Cardiac fibroblast (primary cell): ENCODE measurements at regions not wholly inside any gene's neighbourhood (a gene's known extent, or its start where the extent isn't known, plus 50 kb on each side); places are given as distances from the start of the nearest gene placed in this dataset.

ENCODE experiments used
- DNase-seq, 2 donors: peaks; one replicate each; pipeline versions ENCODE4 v3.0.0 to v3.0.0-alpha.2; 2010; ENCODE audit warnings: low read depth in 2 of 2
- H3K4me3 ChIP-seq, 2 donors: replicated peaks in 1 of 2; 1 replicate in 1 of 2; 2 replicates in 1 of 2; pipeline ENCODE4 v1.5.1; 2011; ENCODE audit warnings: low read depth in 2 of 2, low read length in 2 of 2, mild to moderate bottlenecking in 2 of 2, moderate library complexity in 1 of 2
- TF ChIP-seq, protein P1 (sequence below): IDR thresholded peaks from one replicate; pipeline ENCODE4 v1.5.1; 2011; ENCODE audit warnings: low read depth, mild to moderate bottlenecking, low read length, inconsistent platforms

DNA sequence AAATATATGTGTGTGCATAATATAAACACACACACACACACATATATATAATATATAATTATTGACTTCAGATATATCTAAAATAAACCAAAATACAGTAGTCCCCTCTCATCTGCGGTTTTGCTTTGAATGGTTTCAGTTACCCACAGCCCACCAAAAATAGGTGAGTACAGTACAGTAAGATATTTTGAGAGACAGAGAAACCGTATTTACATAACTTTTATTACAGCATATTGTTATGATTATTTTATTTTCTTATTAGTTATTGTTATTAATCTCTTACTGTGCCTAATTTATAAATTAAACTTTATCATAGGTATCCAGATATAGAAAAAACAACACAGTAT, 564.2 kb downstream of the ACTL7B start:
- TF ChIP-seq, protein P1, sequence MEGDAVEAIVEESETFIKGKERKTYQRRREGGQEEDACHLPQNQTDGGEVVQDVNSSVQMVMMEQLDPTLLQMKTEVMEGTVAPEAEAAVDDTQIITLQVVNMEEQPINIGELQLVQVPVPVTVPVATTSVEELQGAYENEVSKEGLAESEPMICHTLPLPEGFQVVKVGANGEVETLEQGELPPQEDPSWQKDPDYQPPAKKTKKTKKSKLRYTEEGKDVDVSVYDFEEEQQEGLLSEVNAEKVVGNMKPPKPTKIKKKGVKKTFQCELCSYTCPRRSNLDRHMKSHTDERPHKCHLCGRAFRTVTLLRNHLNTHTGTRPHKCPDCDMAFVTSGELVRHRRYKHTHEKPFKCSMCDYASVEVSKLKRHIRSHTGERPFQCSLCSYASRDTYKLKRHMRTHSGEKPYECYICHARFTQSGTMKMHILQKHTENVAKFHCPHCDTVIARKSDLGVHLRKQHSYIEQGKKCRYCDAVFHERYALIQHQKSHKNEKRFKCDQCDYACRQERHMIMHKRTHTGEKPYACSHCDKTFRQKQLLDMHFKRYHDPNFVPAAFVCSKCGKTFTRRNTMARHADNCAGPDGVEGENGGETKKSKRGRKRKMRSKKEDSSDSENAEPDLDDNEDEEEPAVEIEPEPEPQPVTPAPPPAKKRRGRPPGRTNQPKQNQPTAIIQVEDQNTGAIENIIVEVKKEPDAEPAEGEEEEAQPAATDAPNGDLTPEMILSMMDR, result no peak
- no peak for DNase-seq
- no peak overlapping the region for H3K4me3 ChIP-seq

DNA sequence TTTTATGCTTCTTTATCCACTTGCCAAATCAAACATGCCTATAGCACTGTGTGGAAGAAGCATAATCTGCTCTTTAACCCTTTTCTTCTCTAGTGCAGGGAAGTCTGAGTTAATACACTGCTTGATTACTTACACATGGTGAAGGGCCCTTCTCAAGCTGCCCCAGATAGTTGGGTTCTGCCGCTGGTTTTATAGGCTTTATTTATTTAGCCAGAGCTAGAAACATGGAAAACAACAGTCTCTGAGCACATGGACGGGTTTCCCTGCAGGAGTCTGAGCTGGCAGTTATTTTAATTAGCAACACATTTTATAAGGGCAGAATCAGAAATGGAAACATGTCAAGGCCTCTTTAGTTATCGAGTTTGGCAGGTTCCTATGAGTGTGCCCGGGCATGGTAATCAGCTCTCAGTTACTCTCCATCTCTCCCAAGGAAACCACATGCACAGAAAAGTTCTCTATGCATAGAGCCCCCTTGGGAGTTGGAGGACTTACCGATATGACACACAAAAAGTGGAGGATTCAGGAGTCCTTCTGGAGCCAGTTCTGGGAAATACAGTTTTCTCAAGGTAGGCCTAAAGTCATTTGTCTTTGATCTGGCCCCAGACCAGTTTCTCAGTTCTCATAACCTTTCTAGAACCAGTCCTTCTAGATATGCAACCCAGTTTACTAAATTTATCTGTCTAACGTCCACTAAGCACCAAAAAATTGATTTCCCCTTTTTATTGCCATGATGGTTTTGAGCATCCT, 564.8 kb downstream of the ACTL7B start:
- TF ChIP-seq, protein P1, result no peak
- DNase-seq, result no peak

DNA sequence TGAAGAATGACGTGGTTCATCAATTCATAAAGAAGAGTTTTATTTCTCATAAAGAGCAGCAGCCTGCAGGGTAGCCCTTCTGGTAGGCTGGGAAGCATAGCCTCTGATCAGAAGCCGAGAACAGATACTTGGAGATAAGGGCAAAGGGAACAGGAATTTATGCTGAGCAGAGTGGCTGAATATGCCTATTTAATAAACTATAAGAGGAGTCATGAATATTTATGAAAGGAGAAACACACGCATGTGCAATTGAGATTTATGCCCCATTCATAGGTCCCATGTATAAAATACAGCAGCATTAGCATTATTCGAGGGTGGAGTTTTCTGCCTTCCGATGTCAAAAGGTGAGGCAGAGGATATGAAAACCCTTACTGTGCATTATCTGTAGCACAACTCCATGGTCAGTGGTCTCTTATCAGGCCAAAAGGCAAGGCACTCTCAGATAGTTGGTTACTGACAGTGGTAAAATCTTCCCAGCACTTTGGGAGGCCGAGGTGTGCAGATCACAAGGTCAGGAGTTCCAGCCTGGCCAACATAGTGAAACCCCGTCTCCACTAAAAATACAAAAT, 569.1 kb downstream of the ACTL7B start:
- TF ChIP-seq, protein P1, result no peak
- H3K4me3 ChIP-seq, result no peak overlapping the region
- no peak for DNase-seq

More for the DNA sequence above, 564.8 kb downstream of the ACTL7B start:
- no peak overlapping the region for H3K4me3 ChIP-seq

DNA sequence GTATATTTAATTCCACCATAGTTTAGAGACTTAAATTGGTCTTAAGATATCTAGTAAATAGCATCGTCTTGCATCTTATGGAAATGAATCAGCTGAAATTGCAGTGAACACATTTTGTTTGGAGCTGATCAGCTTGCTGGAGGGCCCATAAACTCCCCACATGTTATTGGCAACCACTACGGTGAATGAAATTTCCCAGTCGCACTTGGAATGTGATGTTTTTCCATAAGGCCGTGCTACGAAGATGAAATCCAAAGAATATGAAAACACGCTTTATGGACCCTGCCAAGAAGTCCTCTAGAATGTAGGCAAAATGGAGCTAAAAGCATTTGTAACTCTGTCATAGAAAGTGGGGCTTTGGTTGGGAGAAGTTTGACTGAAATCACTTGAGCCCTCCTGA, 572.1 kb downstream of the ACTL7B start:
- H3K4me3 ChIP-seq, result no peak overlapping the region
- no peak for DNase-seq
- TF ChIP-seq, protein P1, result no peak

DNA sequence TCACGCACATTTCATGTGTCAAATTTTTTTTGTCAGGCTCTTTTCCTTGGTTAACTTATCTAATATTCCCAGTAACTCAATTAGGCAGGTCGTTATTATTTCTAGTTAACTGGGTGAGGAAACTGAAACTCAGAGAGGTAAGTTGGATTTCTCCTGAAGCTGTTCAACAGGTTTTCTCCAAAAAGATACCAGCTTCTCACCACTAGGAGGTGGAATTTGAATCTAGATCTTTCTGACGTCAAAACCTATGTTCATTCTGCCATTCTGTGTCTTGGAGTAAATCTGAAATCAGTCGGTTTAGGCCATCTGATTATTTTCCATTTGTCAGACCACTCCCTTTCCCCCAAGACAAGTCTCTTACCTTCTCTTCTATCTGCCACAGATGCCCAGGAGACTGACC, 572.9 kb downstream of the ACTL7B start:
- TF ChIP-seq, protein P1, result peak; percentile 43
- peak; percentile 9 to 32 for DNase-seq
- H3K4me3 ChIP-seq, result no peak overlapping the region

DNA sequence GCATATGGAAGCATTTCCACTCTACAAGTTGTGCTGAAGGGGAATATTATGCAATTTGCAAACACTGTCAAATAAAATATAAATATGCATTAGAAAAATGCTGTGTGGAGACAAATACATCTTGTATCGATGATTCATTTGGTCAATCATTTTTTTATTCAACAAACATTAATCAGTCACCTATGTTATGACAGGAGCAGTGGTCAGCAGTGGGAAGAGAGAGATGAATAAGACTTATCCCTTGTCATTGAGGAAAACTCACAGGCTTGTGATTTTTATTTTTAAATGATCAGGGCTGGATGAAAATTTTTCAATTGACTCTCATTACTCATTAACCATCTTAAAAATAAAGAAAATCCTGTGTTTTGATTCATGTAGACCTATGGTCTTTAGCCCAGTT, 574.1 kb downstream of the ACTL7B start:
- TF ChIP-seq, protein P1, result no peak
- no peak for DNase-seq
- H3K4me3 ChIP-seq, result no peak overlapping the region
